ENCODE measurements at regions not wholly inside any gene's neighbourhood (a gene's known extent, or its start where the extent isn't known, plus 50 kb on each side); places are given as distances from the start of the nearest gene placed in this dataset.

DNA sequence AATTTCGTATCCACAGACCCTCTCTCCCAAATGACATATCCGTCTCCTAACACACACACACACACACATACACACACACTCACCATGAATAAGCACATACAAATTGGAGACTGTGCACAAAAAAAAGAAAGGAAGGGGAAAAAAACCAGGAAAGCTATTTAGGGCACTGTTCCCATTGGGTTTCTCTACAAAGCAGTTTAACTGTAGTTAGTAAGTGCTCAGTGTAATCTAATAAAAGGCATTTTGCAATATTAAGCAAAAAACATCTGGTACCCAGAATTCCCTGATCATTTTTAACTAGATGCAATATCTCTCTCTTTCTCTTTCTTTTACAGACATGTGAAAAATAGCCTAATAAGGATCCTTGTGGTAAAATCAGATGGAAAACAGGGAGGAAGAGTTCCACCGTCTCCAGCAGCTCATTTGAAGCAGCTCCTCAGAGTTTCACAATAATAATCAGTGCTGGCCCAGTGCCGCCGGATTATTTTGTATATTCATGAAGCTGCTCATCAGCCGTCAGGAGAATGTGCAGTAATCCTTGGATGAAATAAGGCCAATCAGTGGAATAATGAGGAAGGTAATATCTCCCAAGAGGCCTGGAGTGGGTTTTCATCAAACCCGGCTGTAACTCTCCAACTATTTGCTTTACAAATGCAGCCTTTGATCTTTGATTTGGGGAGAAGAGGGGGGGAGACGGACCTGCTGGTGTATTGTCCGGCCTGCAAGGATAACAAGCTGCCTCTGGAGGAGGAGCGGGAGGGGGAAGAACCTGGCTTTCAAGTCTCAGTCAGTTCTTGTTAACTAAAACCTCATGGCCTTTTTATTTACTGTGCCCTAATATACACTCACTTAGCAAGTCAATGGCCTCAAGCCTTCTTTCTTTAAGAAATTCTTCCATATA is 227.6 kb upstream of the SMIM21 start:
- no peak for DNase-seq

DNA sequence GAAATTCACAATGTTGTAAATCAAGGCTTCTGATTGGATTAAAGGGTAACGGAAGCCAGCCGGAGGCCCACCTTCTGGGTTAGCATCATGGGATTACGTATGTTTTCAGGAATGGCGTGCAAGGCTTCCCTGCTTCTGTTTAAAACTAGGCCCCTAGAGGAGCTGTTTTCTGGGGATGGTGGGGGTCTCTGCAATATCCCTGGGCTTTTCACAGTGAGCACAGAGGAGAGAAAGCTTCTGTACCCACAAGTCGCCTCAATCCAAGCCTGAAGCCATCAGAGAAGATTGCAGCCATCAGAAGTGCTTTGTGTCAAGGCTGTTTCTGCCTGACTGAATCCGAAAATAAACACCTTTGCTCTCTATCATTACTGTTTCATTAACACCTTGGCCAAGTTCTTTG is 226.9 kb upstream of the SMIM21 start:
- DNase-seq: no peak

- no peak for DNase-seq
These were observed 225.0 kb upstream of the SMIM21 start for GRCh38 chr18:75652528-75652927.

DNA sequence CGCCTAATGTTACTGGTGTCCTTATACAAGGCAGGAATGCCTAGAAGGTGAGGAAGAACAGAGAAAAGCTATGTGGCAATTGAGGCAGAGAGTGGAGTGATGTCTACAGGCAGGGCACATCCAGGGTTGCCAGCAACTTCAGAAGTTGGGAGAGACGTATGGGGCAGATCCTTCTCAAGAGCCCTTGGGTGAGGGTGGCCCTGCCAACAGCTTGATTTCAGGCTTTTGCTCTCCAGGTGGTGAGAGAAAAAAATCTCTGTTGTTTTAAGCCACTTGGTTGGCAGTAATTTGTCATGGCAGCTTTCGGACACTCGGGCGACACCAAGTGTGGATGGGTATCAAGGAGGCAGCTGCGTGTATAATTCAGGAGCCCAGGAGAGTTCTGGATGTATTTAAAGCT is 217.4 kb upstream of the SMIM21 start:
- DNase-seq: no peak

GRCh38 chr18:75643083-75643482 is 215.6 kb upstream of the SMIM21 start:
- DNase-seq: no peak

DNA sequence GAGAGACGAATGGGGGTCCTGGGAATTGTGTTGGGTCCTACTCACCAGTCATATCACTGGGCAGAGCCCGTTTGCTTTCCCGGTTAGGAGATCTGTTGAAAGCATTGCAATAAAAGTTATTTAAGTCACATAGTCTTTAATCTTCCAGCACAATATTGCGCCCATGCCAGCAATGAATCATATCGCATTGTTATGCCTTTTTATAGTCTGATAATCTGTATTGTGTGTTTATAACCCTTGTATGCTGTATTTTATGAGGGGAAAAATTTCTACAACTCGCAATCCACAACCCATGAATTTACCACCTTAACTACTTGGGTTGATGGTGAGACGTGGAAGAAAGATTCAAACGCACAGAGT is 211.9 kb upstream of the SMIM21 start:
- no peak for DNase-seq

- DNase-seq: no peak
These were observed 211.4 kb upstream of the SMIM21 start for GRCh38 chr18:75638776-75639471.

GRCh38 chr18:75638223-75638775 is 210.8 kb upstream of the SMIM21 start:
- no peak for DNase-seq

- no peak for DNase-seq
These were observed 207.6 kb upstream of the SMIM21 start for GRCh38 chr18:75635096-75635495.

DNA sequence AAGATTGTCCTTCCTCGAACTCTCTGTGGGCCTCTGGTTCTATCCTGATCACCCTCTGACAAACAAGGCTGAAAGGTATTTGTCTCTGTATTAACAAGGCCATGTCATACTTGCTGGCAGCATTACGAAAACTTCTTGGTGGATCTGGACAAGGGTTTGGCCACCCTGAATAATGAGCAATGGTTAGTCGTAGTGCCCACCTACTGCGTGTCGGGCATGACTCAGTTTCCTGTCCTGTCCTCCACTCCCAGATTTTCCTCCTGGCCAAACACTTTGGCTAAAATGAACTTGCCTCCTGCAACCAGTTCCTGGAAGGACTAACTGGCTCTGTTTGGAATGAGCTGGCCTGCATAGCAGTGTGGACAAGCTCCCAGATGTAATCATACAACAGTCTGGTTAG is 198.5 kb upstream of the SMIM21 start:
- DNase-seq: no peak

DNA sequence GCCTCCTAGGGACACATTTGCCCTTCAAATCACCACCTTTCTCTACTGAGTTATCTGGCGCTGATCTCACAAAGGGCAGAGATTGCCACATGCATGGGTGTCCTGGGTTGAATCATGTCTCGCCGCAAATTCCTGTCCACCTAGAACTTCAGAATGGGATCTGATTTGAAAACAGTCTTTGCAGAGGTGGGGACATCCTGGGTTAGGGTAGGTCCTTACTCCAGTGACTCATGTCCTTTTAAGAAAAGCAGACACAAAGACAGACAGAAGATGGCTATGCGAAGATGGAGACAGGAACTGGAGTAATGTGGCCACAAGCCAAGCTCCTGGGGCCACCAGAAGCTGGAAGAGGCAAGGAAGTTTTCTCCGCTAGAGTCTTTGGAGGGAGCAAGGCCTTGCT is 197.4 kb upstream of the SMIM21 start:
- no peak for DNase-seq

- no peak for DNase-seq
These were observed 194.3 kb upstream of the SMIM21 start for GRCh38 chr18:75621818-75622217.

DNA sequence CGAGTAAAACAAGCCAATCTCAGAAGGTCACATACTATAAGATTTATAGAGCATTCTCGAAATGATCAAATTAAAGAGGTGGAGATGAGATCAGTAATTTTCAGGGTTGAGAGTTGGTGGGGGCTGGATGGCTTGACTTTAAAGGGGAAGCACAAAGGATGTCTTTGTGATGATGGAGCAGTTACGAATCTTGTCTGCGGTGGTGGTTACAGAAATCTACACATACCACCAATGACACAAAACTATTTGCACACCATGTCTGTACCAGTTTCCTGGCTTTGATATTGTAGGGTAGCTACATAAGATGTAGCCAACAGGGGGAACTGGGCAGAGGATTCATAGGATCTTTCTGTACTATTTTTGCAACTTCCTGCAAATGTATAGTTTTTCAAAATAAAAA is 190.6 kb upstream of the SMIM21 start:
- DNase-seq: no peak

DNA sequence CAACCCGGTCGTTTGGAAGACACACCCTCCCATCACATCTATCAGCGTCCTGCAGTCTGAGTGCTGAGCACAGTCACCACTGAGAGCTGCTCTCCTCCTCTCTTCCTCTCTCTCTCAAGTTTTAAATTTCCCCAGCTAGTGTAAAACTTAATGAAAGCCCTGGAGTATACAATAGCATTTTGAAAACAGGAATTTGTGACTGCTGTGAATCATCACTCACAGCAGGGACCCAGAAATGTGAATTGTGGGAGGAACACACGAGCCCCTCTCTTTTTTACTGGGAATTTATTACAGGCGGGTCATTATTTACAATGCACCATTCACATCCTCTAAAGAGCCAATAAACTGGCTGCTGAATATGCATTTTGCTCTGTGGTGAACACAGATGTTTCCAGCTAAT is 185.0 kb upstream of the SMIM21 start:
- no peak for DNase-seq

- DNase-seq: no peak
These were observed 180.2 kb upstream of the SMIM21 start for GRCh38 chr18:75607701-75608100.

DNA sequence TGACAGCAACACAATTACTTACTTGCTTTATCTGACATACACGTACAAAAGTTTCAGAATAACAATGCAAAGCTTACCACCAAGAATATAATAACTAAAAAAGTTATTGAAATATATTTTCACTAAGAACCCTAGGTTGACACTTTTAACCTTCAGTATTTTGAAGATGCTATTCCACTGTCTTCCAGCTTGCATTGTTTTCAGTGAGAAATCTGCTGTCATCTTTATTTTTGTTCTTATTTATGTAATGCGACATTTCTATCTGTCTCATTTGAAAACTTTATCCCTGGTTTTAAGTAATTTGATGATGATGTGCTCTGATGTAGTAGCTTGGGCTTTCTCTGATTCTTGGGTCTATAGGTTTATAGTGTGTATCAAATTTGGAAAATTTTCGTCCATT is 165.0 kb upstream of the SMIM21 start:
- no peak for DNase-seq

DNA sequence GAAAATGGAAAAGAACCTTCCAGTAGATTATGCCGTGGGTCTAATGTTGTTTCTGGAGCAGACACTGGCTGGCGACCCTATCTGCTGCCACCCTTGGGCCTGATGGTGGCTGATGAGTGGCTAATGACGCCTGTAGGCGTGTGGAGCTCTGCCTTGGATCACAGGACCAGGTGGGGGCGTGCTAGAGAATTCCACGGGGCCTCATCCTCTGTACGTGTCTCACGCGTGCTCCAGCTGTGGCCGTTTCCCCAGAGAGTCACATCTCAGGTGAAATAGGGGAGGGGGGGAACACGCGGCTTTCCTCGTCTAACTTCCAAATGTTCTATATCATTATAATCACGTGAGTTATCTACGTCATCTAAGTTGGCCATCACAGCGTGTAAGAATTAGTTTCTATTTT is 160.9 kb upstream of the SMIM21 start:
- no peak for DNase-seq

GRCh38 chr18:75587131-75587530 is 159.6 kb upstream of the SMIM21 start:
- DNase-seq: no peak

GRCh38 chr18:75586130-75586889 is 158.8 kb upstream of the SMIM21 start:
- DNase-seq: no peak

GRCh38 chr18:75582940-75583339 is 155.4 kb upstream of the SMIM21 start:
- DNase-seq: no peak

- no peak for DNase-seq
These were observed 154.9 kb upstream of the SMIM21 start for GRCh38 chr18:75582406-75582821.

DNA sequence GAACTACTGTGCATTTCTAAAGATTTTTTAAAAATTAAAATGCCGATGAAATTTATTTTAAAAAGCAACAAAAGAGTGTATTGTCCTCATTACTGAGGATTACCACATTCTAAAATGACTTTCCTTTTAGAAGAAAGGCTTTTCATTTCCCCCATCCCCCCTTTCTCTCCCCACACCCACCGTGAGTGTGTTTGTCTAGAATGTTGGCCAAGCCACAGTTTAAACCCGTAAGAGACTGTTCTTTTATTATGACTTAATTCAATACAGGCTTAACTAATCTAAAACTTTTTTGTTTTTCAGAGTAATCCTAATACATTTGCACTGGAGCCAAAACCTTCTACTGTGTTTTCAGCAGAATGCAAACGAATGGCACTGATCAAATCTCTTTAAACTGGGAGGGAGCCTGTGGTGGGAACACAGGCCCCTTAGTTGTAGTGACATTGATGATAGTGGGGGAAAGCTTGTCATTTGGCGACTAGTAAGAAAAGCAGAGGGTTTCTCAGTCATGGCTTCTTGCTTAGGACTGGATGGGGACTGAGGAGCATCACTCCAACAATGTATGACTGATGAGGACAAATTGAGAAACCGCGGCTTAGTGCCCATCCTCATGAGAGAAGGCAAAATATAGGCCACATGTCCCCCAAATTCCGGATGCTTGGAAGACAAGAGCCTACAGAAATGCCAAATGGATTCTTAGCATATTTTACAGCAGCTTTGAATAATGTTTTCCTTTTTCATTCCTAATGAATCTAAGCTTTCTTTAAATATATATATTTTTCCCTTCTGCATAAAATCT is 154.0 kb upstream of the SMIM21 start:
- DNase-seq: no peak

DNA sequence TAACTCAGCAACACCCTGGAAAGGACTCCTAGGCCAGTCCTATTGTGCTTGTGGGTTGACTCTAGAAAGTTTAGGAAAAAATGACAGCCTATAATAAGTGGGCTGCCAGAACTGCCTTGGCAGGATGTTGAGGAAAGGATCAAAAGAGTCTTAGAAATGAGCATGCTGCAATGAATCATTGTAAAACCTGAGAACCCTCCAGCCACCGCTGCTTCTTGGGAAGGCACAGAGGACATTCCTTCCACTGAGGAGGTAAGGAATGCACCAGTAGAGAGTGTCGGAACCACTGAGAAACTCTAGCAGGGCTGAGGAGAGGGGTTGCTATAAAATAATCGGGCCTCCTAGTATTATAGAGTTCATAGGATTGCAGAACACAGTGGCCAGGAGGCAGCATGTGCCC is 146.7 kb upstream of the SMIM21 start:
- no peak for DNase-seq

Data from RPMI8226 (cell line).